ENCODE measurements at regions not wholly inside any gene's neighbourhood (a gene's known extent, or its start where the extent isn't known, plus 50 kb on each side); places are given as distances from the start of the nearest gene placed in this dataset.
"Not testable (repeated sequence)": the region's sequence is repeated elsewhere in the genome, so short reads cannot be mapped to it uniquely, and the experiment has no call there.

DNA sequence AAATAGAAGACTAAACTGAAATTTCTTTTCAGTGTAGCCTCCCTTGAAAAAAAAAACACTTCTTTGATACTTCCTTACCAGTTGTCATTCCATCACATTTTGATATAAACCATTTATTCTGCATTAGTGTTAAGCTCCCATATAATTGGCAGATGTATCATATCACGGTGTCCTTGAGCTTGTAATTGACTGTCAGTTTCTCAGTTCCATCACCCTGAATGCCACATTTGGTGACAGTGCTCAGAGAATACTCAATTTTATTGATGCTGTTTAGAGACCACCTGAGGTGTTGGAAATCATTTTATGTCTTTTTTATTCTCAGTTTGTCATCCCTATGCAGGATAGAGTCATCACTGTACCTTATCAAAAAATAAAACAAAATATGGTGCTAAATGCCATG, 1528.2 kb downstream of the RAPGEF2 start:
- Histone ChIP-seq H3K4me3 (ENCODE audit: low read length) (no peak overlapping the region), H3K4me2 (ENCODE audit: low read length) (no peak overlapping the region), H3K36me3 (ENCODE audit: insufficient read depth, low read length) (no peaks in the 10 kb centered on the region), H3K9ac (ENCODE audit: low read depth, low read length) (no peak overlapping the region), H3K9me3 (replicated peaks; ENCODE audit: low read length) (no peaks in the 10 kb centered on the region), H3K4me1 (ENCODE audit: control insufficient read depth, insufficient read depth, low read length) (no peaks in the 10 kb centered on the region), H3K27me3 (ENCODE audit: control insufficient read depth, insufficient read depth, low read length) (no peaks in the 10 kb centered on the region)

DNA sequence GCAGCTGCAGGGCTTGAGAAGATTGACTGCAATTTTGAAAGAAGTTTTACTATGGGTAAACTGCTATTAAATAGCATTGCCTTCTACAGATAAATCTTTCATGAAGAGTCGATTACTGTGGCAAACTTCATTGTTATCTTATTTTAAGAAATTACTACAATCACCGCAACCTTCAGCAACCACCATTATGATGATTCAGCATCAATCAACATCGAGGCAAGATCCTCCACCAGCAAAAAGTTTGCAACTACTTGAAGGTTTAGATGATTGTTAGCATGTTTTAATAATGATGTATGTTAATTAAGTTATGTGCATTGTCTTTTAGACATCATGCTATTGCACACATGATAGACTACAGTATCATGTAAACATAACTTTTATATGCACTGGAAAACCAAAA, 1511.0 kb downstream of the FSTL5 start:
- Histone ChIP-seq H3K9me3 (replicated peaks; ENCODE audit: low read length) (no peaks in the 10 kb centered on the region), H3K9ac (ENCODE audit: low read depth, low read length) (no peak overlapping the region), H3K36me3 (ENCODE audit: insufficient read depth, low read length) (no peaks in the 10 kb centered on the region), H3K4me2 (ENCODE audit: low read length) (no peak overlapping the region), H3K4me1 (ENCODE audit: control insufficient read depth, insufficient read depth, low read length) (no peaks in the 10 kb centered on the region), H3K4me3 (ENCODE audit: low read length) (no peak overlapping the region), H3K27me3 (ENCODE audit: control insufficient read depth, insufficient read depth, low read length) (no peaks in the 10 kb centered on the region)

DNA sequence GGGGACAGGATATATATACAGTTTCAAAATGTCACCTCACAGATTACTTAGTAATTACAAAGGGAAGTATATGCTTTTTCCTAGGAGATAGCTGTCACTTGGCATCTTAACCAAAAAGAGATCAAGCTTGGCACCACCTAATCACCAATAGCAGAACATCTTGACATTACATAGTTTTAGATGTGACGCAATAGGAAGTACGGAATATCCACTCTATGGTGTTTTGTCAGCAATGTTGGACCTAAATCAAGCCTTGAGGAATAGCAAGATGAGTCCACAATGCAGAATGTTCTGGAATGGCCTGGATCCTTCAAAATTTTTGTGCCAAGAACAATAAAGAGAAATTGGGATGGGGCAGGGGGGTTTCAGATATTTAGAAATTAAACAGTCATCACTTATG, 1488.2 kb downstream of the FSTL5 start:
- Histone ChIP-seq H3K4me2 (ENCODE audit: low read length) (no peak overlapping the region), H3K4me3 (ENCODE audit: low read length) (no peak overlapping the region), H3K9me3 (replicated peaks; ENCODE audit: low read length) (peaks cover 4% of the 10 kb centered on the region), H3K4me1 (ENCODE audit: control insufficient read depth, insufficient read depth, low read length) (no peaks in the 10 kb centered on the region), H3K9ac (ENCODE audit: low read depth, low read length) (no peak overlapping the region), H3K36me3 (ENCODE audit: insufficient read depth, low read length) (no peaks in the 10 kb centered on the region), H3K27me3 (ENCODE audit: control insufficient read depth, insufficient read depth, low read length) (no peaks in the 10 kb centered on the region)

DNA sequence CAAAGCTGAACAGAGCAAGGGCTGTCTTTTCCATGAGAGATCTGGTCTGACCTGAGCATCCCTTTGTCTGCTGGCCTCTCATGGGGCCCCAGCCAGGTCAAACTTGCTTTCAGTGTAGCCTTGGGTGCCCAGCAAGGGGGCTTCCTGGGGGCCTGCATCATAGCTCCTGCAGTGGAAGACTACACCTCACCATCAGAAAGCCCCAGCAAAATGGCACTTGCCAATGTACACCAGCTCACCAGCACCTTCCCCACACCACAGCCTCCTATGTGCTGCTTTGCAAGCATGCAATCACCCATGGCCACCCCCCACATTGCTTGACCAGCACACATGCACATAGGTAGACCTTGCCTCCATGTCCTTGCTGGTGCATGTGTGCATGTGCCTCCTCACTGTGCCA, 1478.1 kb downstream of the FSTL5 start:
- Histone ChIP-seq H3K9ac (ENCODE audit: low read depth, low read length) (no peak overlapping the region), H3K36me3 (ENCODE audit: insufficient read depth, low read length) (no peaks in the 10 kb centered on the region), H3K9me3 (replicated peaks; ENCODE audit: low read length) (peaks cover 5% of the 10 kb centered on the region), H3K4me2 (ENCODE audit: low read length) (no peak overlapping the region), H3K4me3 (ENCODE audit: low read length) (no peak overlapping the region), H3K4me1 (ENCODE audit: control insufficient read depth, insufficient read depth, low read length) (no peaks in the 10 kb centered on the region), H3K27me3 (ENCODE audit: control insufficient read depth, insufficient read depth, low read length) (no peaks in the 10 kb centered on the region)

DNA sequence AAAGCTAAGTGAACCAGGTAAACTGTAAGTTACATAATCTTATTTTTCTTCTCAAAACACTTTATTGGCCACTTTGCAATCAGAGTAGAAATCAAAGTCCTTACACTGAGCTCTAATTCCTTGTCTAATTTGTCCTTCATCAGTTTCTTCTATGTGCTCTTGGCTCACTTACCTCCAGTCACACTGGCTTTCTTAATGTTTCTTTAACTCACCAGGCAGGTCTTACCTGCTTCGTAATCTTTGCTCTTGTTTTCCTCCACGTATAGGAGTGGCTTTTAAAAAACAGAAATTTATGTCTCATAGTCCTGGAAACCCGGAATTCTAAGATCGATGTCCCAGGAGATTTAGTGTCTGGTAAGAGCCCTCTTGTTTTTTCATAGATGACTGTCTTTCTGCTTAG, 1462.1 kb downstream of the FSTL5 start:
- Histone ChIP-seq H3K9me3 (replicated peaks; ENCODE audit: low read length) (no peaks in the 10 kb centered on the region), H3K4me3 (ENCODE audit: low read length) (no peak overlapping the region), H3K4me1 (ENCODE audit: control insufficient read depth, insufficient read depth, low read length) (no peaks in the 10 kb centered on the region)

DNA sequence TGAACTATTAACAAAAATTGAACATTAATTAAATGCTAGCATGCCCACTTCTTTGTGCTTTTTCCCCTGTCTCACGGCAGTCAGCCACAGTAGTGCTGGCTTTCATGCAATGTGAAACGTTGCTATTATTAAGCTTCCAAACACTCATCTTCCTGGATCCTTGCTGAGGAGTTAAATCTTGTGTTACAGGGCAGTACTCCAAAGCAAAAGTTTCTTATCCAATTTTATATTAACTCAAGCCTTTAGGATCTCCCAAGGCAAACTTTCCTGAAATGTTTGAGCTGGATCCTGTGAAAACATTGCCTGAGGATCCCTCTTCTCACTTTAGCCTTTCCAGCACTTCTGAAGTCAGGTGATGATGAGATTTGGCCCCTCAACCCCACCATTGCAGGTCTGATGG, 1454.8 kb downstream of the FSTL5 start:
- no peaks in the 10 kb centered on the region for H3K9me3 ChIP-seq (replicated peaks; ENCODE audit: low read length)
- H3K9ac ChIP-seq (ENCODE audit: low read depth, low read length): no peak overlapping the region
- no peak overlapping the region for H3K4me3 ChIP-seq (ENCODE audit: low read length)
- no peaks in the 10 kb centered on the region for H3K36me3 ChIP-seq (ENCODE audit: insufficient read depth, low read length)
- no peaks in the 10 kb centered on the region for H3K4me1 ChIP-seq (ENCODE audit: control insufficient read depth, insufficient read depth, low read length)
- H3K27me3 ChIP-seq (ENCODE audit: control insufficient read depth, insufficient read depth, low read length): no peaks in the 10 kb centered on the region
- no peak overlapping the region for H3K4me2 ChIP-seq (ENCODE audit: low read length)

More for the DNA sequence above, 1462.1 kb downstream of the FSTL5 start:
- Histone ChIP-seq H3K9ac (ENCODE audit: low read depth, low read length) (no peak overlapping the region), H3K27me3 (ENCODE audit: control insufficient read depth, insufficient read depth, low read length) (no peaks in the 10 kb centered on the region), H3K36me3 (ENCODE audit: insufficient read depth, low read length) (no peaks in the 10 kb centered on the region), H3K4me2 (ENCODE audit: low read length) (no peak overlapping the region)

DNA sequence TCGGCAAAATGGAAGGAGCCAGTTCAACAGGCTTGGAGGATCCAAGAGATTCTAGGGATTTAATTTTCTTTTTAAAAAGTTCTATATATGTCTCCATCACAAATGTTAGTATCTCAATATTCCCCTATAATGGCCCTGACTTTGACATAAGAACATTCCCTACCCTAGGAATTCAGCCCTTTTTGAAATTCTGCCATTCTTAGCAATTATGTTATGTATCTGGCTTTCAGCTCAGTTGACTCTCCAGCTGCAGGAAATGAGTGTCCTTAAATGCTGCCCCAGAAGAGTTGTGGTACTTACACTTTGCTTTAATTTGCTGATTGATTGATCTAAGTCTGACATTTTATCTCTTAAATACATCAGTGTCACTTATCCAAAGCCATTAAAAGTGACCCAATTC, 1454.3 kb downstream of the FSTL5 start:
- H3K36me3 ChIP-seq (ENCODE audit: insufficient read depth, low read length): no peaks in the 10 kb centered on the region
- H3K9ac ChIP-seq (ENCODE audit: low read depth, low read length): no peak overlapping the region
- H3K4me2 ChIP-seq (ENCODE audit: low read length): no peak overlapping the region
- H3K4me3 ChIP-seq (ENCODE audit: low read length): no peak overlapping the region
- no peaks in the 10 kb centered on the region for H3K4me1 ChIP-seq (ENCODE audit: control insufficient read depth, insufficient read depth, low read length)
- no peaks in the 10 kb centered on the region for H3K27me3 ChIP-seq (ENCODE audit: control insufficient read depth, insufficient read depth, low read length)
- no peaks in the 10 kb centered on the region for H3K9me3 ChIP-seq (replicated peaks; ENCODE audit: low read length)

DNA sequence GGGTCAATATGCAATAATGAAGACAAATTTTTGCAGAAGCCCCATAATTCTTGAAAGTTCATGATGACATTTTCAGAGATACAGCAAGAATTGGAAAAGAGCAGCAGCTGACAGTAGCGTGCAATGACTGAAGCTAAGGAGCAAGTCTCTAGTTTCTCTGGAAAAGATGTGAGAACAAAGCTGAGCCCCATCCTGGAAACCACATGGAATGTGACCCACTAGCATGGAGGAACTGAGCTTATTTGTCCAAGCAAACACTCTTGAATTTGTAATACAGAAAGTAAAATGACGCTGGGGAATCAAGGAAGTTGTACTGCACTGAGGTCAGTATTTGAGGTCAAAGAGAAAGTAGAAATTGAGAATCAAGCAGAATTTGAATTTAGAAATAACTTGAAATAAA, 1447.2 kb downstream of the FSTL5 start:
- H3K36me3 ChIP-seq (ENCODE audit: insufficient read depth, low read length): no peaks in the 10 kb centered on the region
- no peaks in the 10 kb centered on the region for H3K27me3 ChIP-seq (ENCODE audit: control insufficient read depth, insufficient read depth, low read length)
- no peaks in the 10 kb centered on the region for H3K4me1 ChIP-seq (ENCODE audit: control insufficient read depth, insufficient read depth, low read length)
- no peak overlapping the region for H3K4me2 ChIP-seq (ENCODE audit: low read length)
- H3K9ac ChIP-seq (ENCODE audit: low read depth, low read length): no peak overlapping the region
- H3K9me3 ChIP-seq (replicated peaks; ENCODE audit: low read length): no peaks in the 10 kb centered on the region
- no peak overlapping the region for H3K4me3 ChIP-seq (ENCODE audit: low read length)

DNA sequence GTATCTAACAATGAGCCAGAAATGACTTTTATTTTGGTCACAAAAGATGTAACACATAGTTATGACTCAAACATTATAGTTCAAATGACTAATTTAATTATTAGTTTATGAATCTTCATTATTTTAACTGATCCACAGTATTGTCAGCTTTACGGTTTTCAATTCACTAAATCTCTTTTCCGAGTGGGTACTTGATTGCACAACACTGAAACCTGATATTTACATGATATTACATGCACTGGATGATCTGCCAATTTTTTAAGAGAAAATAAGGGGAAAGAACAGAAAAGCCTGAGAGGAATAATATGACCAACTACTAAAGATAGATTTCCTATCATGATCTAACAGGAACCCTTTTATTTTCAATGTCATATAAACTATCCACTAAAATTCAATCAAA, 1446.0 kb downstream of the FSTL5 start:
- Histone ChIP-seq H3K4me2 (ENCODE audit: low read length) (no peak overlapping the region), H3K4me3 (ENCODE audit: low read length) (no peak overlapping the region), H3K4me1 (ENCODE audit: control insufficient read depth, insufficient read depth, low read length) (no peaks in the 10 kb centered on the region), H3K36me3 (ENCODE audit: insufficient read depth, low read length) (no peaks in the 10 kb centered on the region), H3K9ac (ENCODE audit: low read depth, low read length) (no peak overlapping the region), H3K9me3 (replicated peaks; ENCODE audit: low read length) (no peaks in the 10 kb centered on the region), H3K27me3 (ENCODE audit: control insufficient read depth, insufficient read depth, low read length) (no peaks in the 10 kb centered on the region)

DNA sequence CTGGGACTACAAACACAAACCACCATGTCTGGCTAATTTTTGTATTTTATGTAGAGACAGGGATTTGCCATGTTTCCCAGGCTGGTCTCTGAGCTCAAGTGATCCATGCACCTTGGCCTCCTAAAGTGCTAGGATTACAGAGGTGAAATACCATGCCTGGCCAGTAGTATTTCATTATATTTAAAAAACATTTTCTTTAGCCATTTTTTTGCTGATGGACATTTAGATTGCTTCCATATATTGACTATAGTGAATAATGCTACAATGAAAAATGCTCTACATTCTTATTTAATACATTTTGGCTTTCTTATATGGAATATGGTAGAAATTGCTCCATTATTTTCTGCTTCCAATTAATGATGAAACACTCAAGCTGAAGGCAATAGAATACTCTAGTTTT, 1439.7 kb downstream of the FSTL5 start:
- Histone ChIP-seq H3K9ac (ENCODE audit: low read depth, low read length) (no peak overlapping the region), H3K4me1 (ENCODE audit: control insufficient read depth, insufficient read depth, low read length) (no peaks in the 10 kb centered on the region), H3K36me3 (ENCODE audit: insufficient read depth, low read length) (no peaks in the 10 kb centered on the region), H3K4me2 (ENCODE audit: low read length) (no peak overlapping the region), H3K9me3 (replicated peaks; ENCODE audit: low read length) (no peaks in the 10 kb centered on the region), H3K27me3 (ENCODE audit: control insufficient read depth, insufficient read depth, low read length) (no peaks in the 10 kb centered on the region), H3K4me3 (ENCODE audit: low read length) (no peak overlapping the region)

DNA sequence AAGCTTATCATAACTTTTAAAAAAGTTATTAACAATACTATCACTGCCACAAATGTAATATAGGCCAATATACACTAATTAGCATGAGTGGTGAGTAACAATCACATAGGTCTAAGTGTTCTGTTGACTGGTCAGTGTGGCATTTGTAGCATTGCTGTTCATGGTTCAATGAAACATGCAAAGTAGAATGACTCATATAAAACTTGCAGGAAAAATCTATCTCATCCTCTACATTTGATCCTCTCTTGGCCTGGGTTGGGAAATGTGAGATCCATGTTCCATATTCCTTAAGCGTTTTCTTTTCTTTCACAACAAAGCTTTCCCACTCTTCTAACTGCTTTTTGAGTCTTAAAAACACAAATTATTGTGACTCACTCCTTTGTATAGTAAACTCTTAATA, 1418.7 kb downstream of the FSTL5 start:
- Histone ChIP-seq H3K36me3 (ENCODE audit: insufficient read depth, low read length) (no peaks in the 10 kb centered on the region), H3K4me2 (ENCODE audit: low read length) (no peak overlapping the region), H3K4me1 (ENCODE audit: control insufficient read depth, insufficient read depth, low read length) (no peaks in the 10 kb centered on the region), H3K27me3 (ENCODE audit: control insufficient read depth, insufficient read depth, low read length) (no peaks in the 10 kb centered on the region), H3K9ac (ENCODE audit: low read depth, low read length) (no peak overlapping the region), H3K9me3 (replicated peaks; ENCODE audit: low read length) (no peaks in the 10 kb centered on the region), H3K4me3 (ENCODE audit: low read length) (no peak overlapping the region)

DNA sequence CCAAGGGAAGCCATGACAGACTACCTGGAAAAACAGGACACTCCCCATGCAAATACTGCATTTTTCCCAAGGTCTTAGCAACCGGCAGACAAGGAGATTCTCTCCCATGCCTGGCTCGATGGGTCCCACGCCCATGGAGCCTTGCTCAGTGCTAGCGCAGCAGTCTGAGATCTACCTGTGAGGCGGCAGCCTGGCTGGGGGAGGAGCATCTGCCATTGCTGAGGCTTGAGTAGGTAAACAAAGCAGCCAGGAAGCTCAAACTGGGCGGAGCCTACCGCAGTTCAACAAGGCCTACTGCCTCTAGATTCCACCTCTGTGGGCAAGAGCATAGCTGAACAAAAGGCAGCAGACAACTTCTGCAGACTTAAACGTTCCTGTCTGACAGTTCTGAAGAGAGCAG, 1417.2 kb downstream of the FSTL5 start:
- H3K4me2 ChIP-seq (ENCODE audit: low read length); H3K9ac ChIP-seq (ENCODE audit: low read depth, low read length); H3K4me3 ChIP-seq (ENCODE audit: low read length); H3K36me3 ChIP-seq (ENCODE audit: insufficient read depth, low read length); H3K27me3 ChIP-seq (ENCODE audit: control insufficient read depth, insufficient read depth, low read length); H3K4me1 ChIP-seq (ENCODE audit: control insufficient read depth, insufficient read depth, low read length); H3K9me3 ChIP-seq (replicated peaks; ENCODE audit: low read length): not testable (repeated sequence)

DNA sequence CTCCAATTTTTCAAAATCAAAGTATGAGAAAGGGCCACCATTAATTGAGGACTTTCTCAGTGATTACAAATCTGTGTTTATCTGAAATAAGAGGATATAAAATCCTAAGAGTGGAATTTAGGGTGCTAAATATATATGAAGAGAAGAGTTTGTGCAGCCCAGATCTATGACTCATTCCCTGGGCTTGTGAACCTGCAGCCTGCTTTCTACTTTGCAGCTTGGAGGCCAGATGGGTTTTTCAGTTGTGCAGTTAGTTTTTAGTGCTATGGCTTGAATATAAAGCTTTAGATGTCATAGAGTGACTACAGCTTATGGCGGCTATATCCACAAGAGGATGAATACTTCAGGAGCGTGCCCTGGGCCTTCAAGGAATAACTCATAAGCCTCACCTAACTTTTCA, 1391.1 kb downstream of the FSTL5 start:
- Histone ChIP-seq H3K27me3 (ENCODE audit: control insufficient read depth, insufficient read depth, low read length) (no peaks in the 10 kb centered on the region), H3K9me3 (replicated peaks; ENCODE audit: low read length) (no peaks in the 10 kb centered on the region), H3K4me2 (ENCODE audit: low read length) (no peak overlapping the region), H3K4me3 (ENCODE audit: low read length) (no peak overlapping the region), H3K36me3 (ENCODE audit: insufficient read depth, low read length) (no peaks in the 10 kb centered on the region), H3K9ac (ENCODE audit: low read depth, low read length) (no peak overlapping the region), H3K4me1 (ENCODE audit: control insufficient read depth, insufficient read depth, low read length) (no peaks in the 10 kb centered on the region)

Measured in skeletal muscle satellite cell (primary cell).